ENCODE measurements at regions not wholly inside any gene's neighbourhood (a gene's known extent, or its start where the extent isn't known, plus 50 kb on each side); places are given as distances from the start of the nearest gene placed in this dataset.

- TF ChIP-seq POLR2AphosphoS5 (IDR thresholded peaks at IDR 0.05), result no peak
- no peak for TF ChIP-seq CTCF (IDR thresholded peaks at IDR 0.05)
- no peak for TF ChIP-seq EP300 (IDR thresholded peaks at IDR 0.05)
- no peak for TF ChIP-seq POLR2A (IDR thresholded peaks at IDR 0.05; ENCODE audit: low read depth)
Measured at GRCh38 chr5:82820188-82820587, 257.0 kb downstream of the TMEM167A start.
